ENCODE measurements at regions not wholly inside any gene's neighbourhood (a gene's known extent, or its start where the extent isn't known, plus 50 kb on each side); places are given as distances from the start of the nearest gene placed in this dataset.

DNA sequence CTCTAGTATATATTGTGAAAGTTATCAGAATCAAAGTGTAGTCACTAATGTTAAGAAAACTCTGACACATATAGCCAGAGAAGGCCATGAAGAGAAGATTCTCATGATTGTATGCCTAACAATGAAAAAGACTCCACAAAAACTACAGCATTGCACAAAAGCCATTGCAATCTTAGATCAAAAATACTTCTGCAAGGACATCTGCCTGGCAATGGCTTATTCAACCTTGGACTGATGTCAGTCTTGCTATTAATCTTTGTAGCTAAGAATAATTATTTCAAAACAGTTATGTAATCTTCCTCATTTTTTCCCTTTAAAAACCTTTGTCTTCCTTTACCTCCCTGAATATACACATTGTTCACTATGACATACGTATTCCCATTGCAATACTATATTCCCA is 55.3 kb upstream of the SLC36A4 start:
- H4K20me1 ChIP-seq (ENCODE audit: control insufficient read depth, extremely low read depth, insufficient read depth, low read length) = no peaks in the 10 kb centered on the region
- H3K79me2 ChIP-seq (ENCODE audit: control insufficient read depth, insufficient read depth, low read length) = no peaks in the 10 kb centered on the region
- H2AFZ ChIP-seq (ENCODE audit: control insufficient read depth, low read length) = no peak overlapping the region
- H3K27ac ChIP-seq (ENCODE audit: control insufficient read depth, insufficient read depth, low read length) = no peak overlapping the region
- FAIRE-seq (no peak), DNase-seq (ENCODE audit: low read depth, low spot score) (no peak)
- H3K4me1 ChIP-seq (ENCODE audit: control insufficient read depth, extremely low read depth, insufficient read depth, low read length) = no peaks in the 10 kb centered on the region
- TF ChIP-seq, protein P1, sequence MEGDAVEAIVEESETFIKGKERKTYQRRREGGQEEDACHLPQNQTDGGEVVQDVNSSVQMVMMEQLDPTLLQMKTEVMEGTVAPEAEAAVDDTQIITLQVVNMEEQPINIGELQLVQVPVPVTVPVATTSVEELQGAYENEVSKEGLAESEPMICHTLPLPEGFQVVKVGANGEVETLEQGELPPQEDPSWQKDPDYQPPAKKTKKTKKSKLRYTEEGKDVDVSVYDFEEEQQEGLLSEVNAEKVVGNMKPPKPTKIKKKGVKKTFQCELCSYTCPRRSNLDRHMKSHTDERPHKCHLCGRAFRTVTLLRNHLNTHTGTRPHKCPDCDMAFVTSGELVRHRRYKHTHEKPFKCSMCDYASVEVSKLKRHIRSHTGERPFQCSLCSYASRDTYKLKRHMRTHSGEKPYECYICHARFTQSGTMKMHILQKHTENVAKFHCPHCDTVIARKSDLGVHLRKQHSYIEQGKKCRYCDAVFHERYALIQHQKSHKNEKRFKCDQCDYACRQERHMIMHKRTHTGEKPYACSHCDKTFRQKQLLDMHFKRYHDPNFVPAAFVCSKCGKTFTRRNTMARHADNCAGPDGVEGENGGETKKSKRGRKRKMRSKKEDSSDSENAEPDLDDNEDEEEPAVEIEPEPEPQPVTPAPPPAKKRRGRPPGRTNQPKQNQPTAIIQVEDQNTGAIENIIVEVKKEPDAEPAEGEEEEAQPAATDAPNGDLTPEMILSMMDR (optimal IDR thresholded peaks at IDR 0.05 in 1 of 3, IDR thresholded peaks at IDR 0.05 in 1 of 3, conservative IDR thresholded peaks at IDR 0.05 in 1 of 3; ENCODE audit: extremely low read depth in 1 of 3, insufficient read depth in 2 of 3, low read length in 3 of 3) = no peak
- no peak for TF ChIP-seq EZH2 (IDR thresholded peaks at IDR 0.05; ENCODE audit: low read length)
- dilution Hi-C loops (cut with MboI; ENCODE audit: extremely low pct_ligation_motif_present, low sequenced_read_pairs) = no loop called here
- no peaks in the 10 kb centered on the region for H3K9me1 ChIP-seq (ENCODE audit: control insufficient read depth, extremely low read depth, insufficient read depth, low read length)
- no peaks in the 10 kb centered on the region for H3K9me3 ChIP-seq (ENCODE audit: control insufficient read depth, low read depth, low read length)
- H3K9ac ChIP-seq (ENCODE audit: control insufficient read depth, extremely low read depth, insufficient read depth, low read length) = no peak overlapping the region
- no peaks in the 10 kb centered on the region for H3K36me3 ChIP-seq (ENCODE audit: control insufficient read depth in 2 of 2, extremely low read depth in 1 of 2, insufficient read depth in 2 of 2, low read length in 2 of 2)
- H3K27me3 ChIP-seq (ENCODE audit: control insufficient read depth, extremely low read depth, insufficient read depth, low read length) = no peaks in the 10 kb centered on the region
- no peak overlapping the region for H3K4me2 ChIP-seq (ENCODE audit: control insufficient read depth, extremely low read depth, insufficient read depth, low read depth, low read length)
- no peak overlapping the region for H3K4me3 ChIP-seq (ENCODE audit: control insufficient read depth in 2 of 3, extremely low read depth in 1 of 3, insufficient read depth in 2 of 3, low read depth in 1 of 3, low read length in 3 of 3)

DNA sequence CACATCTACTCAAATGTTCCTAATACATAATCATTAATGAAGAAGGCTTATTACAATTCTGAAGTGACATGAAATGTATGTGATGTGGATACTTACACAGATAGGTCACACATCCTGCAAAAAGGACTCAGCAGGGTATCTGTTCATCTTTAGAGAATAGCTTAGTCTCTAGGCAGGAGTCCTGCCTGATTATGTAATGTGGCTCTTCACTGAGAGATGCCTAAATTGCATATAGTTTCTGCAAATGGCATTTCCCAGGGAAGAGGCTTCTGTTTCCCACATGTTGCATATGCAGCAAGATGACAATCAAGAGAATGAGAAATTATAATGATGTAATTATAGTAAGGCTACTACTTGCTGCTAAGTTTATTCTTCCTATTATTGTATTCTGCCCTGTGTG is 58.8 kb upstream of the SLC36A4 start:
- Histone ChIP-seq H3K9ac (ENCODE audit: control insufficient read depth, extremely low read depth, insufficient read depth, low read length) (no peak overlapping the region), H3K4me2 (ENCODE audit: control insufficient read depth, extremely low read depth, insufficient read depth, low read depth, low read length) (no peak overlapping the region), H3K27ac (ENCODE audit: control insufficient read depth, insufficient read depth, low read length) (no peak overlapping the region), H4K20me1 (ENCODE audit: control insufficient read depth, extremely low read depth, insufficient read depth, low read length) (no peaks in the 10 kb centered on the region), H3K9me3 (ENCODE audit: control insufficient read depth, low read depth, low read length) (no peaks in the 10 kb centered on the region), H3K4me1 (ENCODE audit: control insufficient read depth, extremely low read depth, insufficient read depth, low read length) (no peaks in the 10 kb centered on the region), H3K4me3 (ENCODE audit: control insufficient read depth in 2 of 3, extremely low read depth in 1 of 3, insufficient read depth in 2 of 3, low read depth in 1 of 3, low read length in 3 of 3) (no peak overlapping the region), H3K9me1 (ENCODE audit: control insufficient read depth, extremely low read depth, insufficient read depth, low read length) (no peaks in the 10 kb centered on the region), H3K36me3 (ENCODE audit: control insufficient read depth in 2 of 2, extremely low read depth in 1 of 2, insufficient read depth in 2 of 2, low read length in 2 of 2) (no peaks in the 10 kb centered on the region), H3K79me2 (ENCODE audit: control insufficient read depth, insufficient read depth, low read length) (no peaks in the 10 kb centered on the region), H2AFZ (ENCODE audit: control insufficient read depth, low read length) (no peak overlapping the region), H3K27me3 (ENCODE audit: control insufficient read depth, extremely low read depth, insufficient read depth, low read length) (no peaks in the 10 kb centered on the region)
- TF ChIP-seq EZH2 (IDR thresholded peaks at IDR 0.05; ENCODE audit: low read length) = no peak
- TF ChIP-seq, protein P1 (optimal IDR thresholded peaks at IDR 0.05 in 1 of 3, IDR thresholded peaks at IDR 0.05 in 1 of 3, conservative IDR thresholded peaks at IDR 0.05 in 1 of 3; ENCODE audit: extremely low read depth in 1 of 3, insufficient read depth in 2 of 3, low read length in 3 of 3) = no peak
- dilution Hi-C loops (cut with MboI; ENCODE audit: extremely low pct_ligation_motif_present, low sequenced_read_pairs) = no loop called here
- DNase-seq (ENCODE audit: low read depth, low spot score) = no peak
- FAIRE-seq = no peak
